OCI-M2 (cell line): ENCODE measurements at regions not wholly inside any gene's neighbourhood (a gene's known extent, or its start where the extent isn't known, plus 50 kb on each side); places are given as distances from the start of the nearest gene placed in this dataset.
"Not testable (repeated sequence)": the region's sequence is repeated elsewhere in the genome, so short reads cannot be mapped to it uniquely, and the experiment has no call there.

Experiments used
- DNase-seq: peaks from one replicate; lab custom pipeline; 2025; ENCODE audit not compliant: unreplicated experiment; lab: John Stamatoyannopoulos, UW

DNA sequence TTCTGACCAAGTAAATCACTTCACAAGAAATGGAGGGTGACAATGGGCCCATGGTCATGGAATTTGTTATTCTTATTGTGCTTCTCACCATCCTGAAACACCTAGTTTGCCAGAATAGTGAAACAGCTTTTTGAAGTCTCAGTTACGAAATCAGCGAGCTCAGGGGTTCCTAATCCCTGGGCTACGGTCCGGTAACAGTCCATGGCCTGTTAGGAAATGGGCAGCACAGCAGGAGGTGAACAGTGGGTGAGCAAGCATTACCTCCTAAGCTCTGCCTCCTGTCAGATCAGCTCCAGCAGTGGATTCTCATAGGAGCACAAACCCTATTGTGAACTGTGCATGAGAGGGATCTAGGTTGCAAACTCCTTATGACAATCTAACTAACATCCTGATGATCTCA is 1356.3 kb downstream of the KCNT2 start:
- DNase-seq = no peak

DNA sequence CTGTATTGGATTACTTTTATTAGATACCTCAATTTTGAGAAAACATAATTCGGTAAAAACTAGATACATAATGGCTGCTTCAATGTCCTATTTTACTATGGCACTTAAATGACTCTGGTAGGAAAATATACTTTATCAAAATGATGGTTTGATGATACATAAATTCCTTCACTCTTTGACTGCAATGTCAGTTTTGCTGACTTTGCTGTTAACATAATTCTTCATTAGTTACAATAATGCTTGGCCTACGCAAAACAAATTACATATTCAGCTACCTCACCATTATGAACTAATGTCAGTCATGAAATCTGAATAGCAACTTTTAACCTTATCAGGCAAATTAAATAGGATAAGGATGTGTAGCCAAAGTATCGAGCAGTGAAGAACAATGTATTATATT is 1364.7 kb downstream of the KCNT2 start:
- no peak for DNase-seq

DNA sequence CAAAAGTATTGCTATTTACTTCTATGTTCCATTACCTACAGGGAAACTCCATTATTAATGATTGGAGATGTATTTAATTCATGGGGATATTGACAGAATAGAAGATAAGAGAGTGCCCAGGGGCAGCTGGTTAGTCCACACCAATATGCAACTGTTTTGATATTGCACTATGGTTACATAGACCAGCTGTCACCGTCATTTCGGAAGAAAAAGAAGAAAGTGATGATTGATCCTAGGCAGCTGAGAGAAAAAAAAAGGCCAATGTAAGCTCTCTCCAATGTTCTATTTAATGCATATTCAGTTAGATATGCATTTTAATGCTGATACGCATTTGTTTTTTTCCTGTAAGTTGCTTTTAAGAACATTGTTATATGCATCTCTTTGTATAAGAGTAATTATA is 1367.2 kb downstream of the KCNT2 start:
- DNase-seq = no peak

DNA sequence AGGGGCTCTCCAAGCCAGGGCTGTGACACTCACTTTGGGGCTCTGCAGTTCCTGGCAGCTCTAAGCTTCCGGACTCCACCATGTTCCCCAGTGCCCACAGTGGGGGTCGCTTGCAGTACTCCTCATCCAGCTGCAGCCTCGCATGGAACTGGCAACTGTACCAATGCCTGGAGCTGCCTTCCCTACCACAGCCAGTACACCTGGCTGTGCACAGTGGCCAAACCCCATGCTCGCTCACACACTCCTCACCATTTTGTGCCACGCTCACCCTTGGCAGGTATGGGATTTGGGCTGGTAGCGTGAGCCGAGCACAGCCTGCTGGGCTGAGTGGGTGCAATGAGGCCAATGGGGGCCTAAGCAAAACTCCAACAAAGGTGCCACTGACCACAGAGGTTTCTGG is 1369.9 kb downstream of the KCNT2 start:
- no peak for DNase-seq

DNA sequence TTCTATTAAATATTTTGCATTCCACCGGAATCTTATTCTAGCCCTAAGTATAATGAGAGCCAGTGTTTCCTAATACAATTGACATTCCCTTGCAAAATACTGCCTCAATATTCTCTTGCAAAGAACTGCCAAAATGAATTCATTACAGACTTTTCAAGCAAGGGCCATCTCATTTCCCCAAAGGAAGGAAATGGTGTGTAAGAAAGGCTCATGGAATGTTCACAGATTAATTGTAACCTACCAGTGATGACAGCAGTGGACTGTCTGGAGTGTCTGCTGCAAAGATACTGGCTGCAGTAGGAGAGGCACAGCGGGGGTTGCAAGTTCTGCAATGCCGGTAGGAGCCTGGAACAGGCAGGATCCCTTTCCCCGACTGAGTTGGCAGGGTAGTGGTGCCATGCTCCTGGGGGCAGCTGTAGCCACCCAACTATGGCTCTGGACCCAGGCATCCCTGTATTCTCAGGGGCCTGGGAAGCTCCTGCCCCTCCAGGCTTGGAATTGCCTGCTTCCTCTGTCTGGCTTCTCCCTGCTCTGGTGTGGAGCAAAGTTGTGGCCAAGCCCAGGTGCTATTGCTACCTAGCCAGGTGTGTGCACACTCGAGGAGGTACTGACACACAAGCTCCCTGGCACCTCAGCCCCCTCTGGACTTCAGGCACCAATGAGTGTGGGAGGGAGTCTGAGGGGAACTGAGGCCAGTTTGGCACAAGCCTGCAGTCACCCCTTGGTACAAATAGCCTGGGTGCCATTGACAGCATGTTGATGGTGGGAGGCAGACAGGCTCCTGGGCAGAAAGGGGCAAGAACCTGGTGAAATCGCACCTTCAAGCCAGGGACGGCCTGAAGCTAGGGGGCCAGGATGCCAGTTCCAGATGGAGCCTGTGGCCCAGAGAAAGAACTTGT is 1371.0 kb downstream of the KCNT2 start:
- no peak for DNase-seq

DNA sequence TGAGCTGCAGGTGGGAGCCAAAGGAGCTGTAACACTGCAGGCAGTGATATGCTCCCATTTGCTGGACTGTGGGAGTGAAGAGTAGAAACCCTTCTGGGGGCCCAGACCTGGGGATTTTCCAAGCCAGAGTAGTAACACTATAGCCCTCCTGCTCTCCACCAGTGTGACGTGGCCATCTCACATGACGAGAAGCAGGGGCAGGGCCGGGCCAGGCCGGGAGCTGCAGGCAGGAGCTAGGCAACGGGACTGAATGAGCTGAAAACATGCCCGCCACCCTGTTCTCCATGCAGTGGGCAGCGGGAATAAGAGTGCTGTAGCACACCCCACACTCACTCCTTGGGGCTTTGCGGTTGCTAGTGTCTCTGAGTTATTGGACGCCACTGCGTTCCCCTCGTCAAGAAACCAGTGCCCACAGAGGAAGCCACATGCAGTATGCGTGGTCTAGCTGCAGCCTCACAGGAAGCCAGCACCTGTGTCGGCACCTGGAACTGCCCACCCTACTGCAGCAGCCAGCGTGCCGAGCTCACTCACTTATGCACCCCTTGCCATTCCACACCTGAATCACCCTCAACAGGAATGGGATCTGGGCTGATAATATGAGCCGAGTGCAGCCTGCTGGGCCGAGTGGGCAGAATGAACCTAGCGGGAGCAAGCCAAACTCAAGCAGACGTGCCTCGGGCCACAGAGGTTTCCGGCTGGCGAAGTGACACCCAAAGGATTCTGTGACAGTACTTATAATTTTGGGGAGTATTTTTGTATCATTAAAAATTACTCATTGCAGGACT is 1389.6 kb downstream of the KCNT2 start:
- no peak for DNase-seq

DNA sequence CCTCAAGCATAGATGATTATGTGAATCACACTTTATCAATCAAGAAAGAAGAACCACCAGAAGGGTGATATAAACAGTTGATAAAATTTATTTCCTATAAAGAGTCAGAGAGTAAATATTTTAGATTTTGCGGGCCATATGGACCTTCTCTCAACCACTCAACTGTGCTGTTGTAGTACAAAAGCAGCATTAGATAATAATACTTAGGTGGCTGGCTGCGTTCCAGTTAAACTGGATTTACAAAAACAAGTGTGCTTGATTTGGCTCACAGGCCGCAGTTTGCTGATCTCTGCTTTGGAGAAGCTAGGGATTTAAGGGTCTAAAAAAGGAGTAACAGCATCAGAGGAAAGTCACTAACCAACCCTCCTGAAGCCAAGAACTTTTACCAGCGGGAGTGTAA is 1406.0 kb downstream of the KCNT2 start:
- DNase-seq = no peak

DNA sequence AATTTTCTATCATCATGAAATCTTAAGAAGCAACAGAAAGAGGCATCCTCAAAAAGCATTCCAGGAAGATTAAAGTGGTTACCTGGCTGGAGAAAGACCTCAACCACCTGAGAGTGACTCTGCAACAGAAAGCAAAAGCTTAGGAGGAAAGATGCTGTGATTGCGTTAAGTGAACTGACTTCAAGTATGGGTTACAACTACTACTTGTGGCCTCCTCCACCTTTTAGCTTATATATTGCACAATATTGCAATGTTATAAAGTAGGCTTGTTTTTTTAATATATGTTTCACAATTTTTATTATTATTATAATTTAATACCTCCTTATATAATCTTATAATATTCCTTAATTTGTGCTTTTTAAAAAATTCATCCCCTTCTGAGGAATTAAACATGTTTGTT is 1407.5 kb downstream of the KCNT2 start:
- no peak for DNase-seq

DNA sequence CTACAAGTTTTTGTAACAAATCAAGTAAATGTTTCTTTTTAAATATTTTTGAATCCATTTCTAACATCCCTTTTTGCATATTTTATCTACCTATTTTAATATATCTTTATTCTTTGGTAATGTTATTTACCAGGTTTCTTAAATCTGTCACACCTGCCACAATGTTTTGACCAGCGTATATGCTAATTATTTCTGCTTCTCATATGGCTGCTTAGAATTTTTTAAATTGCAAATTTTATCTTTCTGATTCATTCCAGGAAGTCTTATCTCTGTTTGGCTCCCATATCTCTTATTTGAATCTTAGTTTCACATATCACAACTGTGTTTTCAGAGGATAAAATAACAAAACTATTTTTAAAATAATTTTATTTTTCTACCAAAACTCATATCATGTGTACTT is 1411.1 kb downstream of the KCNT2 start:
- no peak for DNase-seq

DNA sequence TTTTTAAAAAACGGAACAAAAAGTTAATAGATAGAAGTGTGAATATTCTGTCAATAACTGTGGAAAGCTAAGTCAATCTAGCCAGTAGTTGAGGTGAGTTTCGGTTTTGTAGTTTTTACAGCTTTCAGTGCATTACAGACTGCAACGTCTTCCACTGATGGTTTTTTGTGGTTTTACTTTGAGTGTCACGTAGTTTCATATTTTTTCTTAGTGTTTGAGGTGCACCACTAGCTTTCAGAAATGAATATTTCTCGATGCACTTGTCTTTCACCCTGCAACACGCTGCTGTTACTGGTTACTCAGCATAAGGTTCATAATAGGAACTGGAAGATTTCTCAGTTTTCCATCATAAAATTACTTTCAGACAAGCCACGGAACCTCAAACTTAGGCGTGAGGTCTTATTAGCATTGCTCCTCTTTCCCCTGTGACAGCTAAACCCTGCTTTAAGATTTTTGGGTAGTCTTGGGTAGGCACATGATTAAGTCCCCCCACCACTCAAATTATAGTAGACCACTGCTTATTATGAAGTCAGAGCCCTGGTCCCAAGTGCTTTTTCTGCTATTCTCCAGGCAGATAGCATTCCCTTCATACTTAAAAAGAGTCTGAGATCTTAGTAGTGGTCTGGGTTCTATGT is 1412.7 kb downstream of the KCNT2 start:
- no peak for DNase-seq

DNA sequence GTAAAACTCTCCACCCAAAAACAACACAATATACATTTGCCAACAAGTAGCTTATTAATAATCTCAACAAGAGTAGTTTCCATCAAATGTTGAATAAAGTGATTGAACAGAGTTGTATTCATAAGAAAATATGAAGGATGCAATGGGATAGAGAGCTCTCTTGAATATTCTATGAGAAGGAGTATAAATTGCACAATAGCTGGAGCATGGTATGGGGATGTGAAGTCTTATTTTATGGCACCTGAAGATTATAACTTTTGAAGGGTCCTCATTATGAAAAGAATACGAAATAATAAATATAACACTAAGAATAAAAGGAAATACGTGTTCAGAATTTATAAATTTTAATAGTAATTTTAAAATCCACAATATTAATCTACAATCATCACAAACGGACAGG is 1415.1 kb downstream of the KCNT2 start:
- DNase-seq = no peak

DNA sequence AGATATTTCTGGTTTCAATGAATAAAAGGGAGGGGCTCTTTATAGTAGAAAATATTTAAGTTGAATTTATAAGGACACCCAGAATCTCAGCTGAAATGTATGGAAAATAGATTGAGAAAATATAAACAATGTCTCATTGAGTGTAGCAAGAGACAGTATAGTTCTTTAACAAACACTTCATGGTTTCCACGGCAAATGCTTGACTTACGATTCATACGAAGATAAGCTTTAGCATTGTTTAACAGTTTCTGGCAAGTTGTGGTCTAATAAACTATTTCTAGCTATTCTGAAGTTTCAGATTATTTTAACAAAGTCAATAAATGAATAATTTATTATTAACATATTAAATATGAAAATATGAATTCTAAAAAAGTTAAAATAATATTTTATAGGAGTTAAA is 1419.4 kb downstream of the KCNT2 start:
- no peak for DNase-seq

DNA sequence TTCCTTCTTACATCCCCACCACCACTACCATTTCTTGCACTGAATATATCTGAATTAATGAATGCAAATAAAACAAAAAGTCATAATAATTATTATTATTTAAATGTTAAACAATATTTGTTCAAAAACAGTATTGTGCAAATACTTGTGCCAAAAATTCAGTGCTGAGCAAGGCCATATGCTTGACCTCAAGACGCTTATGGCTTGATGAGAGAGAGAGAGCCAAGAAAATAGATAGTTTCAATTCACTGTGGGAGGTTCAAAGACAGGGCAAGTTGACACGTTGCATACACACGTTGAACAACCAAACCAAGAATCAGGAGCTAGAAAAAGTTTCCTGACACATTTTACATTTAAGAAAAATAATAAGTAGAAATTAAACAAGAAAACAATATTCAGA is 1421.7 kb downstream of the KCNT2 start:
- DNase-seq = no peak

DNA sequence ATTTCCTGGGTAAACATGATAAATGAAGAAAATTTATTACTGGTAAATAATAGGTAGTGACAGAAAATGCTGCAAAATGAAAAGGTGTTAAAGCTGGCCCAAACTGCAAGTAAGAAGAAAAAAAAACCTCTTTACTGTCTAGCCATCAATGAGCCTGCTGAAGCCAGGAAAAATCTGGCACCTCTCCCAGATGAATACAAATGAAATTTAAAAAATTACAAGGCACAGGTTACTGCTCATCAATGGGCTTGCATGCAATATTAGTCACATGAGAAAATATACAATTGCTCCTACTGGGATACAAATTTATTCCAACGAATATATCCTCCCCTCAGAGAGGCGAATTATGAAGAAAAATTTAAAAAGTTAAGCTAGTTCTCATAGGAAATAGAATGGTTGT is 1422.5 kb downstream of the KCNT2 start:
- no peak for DNase-seq

DNA sequence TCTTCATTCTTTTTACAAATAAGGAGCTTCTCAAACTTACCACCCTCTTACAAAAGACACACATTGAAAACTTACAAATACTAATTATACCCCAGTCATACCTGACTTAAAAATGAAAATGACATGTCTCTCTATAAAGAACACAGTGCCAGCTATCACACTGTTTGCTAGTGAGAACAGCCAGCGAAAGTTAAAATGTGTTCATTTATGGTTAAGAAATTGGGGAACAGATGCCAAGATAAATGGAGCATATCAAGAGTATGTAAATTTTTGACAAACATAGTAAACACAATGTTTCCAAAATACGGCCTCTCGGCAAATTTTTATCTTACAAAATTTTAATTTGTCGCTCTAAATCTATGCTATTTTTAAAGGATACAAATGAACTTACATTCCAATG is 1422.9 kb downstream of the KCNT2 start:
- DNase-seq = no peak

DNA sequence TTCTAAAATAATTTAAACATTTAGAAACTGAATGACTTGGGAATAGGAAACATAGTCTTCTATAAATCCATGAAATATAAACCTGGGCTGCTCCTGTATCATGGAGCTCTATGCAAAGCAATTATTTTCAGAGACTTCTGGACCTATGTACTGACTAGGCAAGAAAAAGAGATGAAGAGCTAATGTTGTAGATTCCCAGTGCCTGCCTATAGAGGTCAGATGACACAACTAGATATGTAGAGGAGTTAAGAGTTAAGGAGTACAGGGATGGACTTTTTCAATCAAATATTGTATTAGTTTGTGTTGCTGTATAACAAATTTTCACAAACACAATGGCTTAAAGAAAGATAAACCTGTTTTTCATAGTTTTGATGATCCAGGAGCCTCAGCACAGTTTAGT is 1434.5 kb downstream of the KCNT2 start:
- DNase-seq = no peak

DNA sequence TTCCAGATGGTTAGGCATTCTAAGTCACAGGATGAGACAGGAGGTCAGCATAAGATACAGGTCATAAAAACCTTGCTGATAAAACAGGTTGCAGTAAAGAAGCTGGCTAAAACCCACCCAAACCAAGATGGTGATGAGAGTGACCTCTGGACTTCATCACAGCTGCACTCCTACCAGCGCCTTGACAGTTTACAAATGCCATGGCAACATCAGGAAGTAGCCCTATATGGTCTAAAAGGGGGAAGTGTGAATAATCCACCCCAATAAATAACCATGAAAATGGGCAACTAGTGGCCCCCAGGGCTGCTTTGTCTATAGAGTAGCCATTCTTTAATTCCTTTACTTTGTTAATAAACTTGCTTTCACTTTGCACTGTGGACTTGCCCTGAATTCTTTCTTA is 1448.4 kb downstream of the KCNT2 start:
- not testable (repeated sequence) for DNase-seq

DNA sequence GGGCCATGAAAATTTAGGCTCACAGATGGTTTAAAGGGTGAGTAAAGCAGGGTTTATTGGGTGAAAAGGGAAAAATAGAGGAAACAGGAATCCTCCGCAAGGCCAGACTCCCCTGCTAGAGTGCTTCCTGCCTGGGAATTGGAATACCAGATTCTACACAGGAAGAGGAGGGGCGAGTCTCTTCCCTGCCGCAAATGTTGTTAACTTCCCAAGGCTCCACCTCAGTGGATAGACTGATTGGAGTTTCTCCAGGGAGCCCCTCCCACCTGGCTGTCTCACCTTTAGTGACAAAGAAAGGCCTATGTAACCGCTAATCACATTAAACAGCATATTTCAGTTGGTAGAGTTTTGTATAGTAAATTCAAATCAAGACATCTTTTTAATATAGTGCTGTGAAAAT is 1450.1 kb downstream of the KCNT2 start:
- no peak for DNase-seq

DNA sequence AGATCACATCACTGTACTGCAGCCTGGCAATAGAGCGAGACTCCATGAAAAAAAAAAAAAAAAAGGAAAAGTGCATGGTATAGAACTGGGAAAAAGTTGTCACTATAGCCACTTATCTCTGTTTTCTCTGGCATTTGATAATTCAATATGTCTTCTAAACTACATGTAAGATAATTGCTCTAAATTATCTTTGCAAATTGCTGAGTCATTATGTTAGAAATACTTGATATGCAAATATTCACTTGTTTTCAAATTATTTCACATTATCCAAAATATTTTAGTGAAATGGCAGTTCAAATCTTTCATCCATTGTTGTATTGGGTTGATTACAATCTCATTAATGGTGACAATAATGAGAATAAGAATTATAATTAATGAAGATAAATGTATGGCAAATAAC is 1455.1 kb downstream of the KCNT2 start:
- DNase-seq = no peak

DNA sequence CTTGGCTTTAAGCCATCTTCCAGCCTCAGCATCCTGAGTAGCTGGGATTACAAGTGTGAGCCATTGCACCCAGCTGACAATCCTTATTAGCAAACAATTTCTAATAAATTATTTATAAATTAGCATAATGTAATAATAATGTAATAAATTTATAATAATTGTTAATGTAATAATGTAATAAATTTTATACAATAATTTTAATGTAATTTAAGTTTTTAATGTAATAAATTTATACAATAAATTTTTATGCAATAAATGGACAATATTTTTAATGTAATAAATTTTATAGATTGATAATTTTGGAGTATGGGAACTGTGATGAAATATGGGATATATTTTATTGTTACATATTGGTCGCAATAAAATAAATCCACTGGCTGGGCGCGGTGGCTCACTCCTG is 1457.5 kb downstream of the KCNT2 start:
- DNase-seq = no peak

DNA sequence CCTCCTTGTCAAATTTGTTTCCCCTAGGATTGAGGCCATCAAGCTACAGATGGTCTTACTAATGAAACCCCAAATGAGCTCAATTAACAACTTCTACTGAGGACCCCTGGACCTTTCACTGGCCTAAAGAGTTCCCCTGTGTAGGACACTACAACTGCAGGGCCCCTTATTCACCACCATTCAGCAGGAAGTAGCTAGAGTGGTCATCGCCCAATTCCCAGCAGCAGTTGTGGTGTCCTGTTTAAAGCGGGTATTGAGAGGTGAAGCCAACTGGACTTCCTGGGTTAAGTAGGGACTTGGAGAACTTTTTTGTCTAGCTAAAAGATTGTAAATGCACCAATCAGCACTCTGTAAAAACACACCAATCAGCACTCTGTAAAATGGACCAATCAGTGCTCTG is 1466.9 kb downstream of the KCNT2 start:
- DNase-seq = no peak

DNA sequence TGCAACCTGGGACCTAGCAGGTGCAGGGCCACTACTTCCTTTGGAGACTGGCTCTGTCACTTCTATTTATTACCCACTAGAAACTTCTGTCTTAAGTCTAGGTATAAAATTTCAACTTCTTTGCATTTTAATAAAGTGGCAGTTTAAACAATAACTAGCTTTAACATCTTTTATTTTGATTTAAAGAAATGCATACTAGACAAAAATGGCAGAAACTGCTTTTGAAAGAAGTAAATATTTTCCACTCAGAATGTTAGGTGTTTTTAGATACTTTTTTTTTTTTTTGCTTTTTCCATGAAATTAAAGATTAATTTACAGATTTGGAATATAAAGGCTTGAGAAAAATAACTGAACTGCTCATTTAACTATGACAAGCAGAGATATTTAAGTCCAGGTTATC is 1477.6 kb downstream of the KCNT2 start:
- no peak for DNase-seq
